HG02610 (cell line): ENCODE measurements at regions not wholly inside any gene's neighbourhood (a gene's known extent, or its start where the extent isn't known, plus 50 kb on each side); places are given as distances from the start of the nearest gene placed in this dataset.
"Not testable (repeated sequence)": the region's sequence is repeated elsewhere in the genome, so short reads cannot be mapped to it uniquely, and the experiment has no call there.

Experiments used
- ATAC-seq: cut with Tn5 transposase; IDR thresholded peaks from one replicate; pipeline ENCODE4 v1.9.1; 2021; ENCODE audit warnings: mild to moderate bottlenecking, moderate library complexity; ENCODE audit not compliant: unreplicated experiment

DNA sequence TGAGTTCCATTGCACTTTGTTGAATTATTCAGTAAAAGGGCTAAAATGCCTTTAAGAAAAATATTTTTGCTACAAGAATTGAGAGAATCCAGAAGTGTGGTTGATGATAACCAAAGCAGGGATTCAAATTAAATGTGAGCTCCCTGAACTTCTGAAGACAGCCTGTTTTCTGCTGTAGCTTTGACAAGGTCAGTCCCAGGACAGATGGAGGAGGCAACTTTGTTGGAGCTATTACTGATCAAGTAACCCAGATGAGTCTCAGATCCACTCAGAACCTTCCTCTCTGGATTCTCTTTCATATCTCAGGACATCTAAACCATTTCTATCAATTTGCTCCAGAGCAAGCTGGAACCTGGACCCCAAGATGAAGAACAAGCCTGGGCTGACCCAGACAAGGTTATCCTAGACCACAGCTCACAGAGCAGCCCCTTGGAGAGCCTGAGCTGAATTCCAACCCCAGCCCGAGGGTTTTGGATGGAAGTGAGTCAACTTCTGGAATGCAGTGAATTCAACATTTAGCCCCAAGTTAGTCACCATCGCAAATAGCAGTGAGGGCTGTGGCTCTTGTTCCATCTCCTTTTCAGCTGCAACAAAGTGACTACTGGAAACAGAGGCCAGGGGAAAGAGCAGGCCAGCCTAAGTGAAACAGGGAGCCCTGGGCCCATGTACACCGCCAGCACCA is 137.8 kb upstream of the TSC22D1 start:
- no peak for ATAC-seq

DNA sequence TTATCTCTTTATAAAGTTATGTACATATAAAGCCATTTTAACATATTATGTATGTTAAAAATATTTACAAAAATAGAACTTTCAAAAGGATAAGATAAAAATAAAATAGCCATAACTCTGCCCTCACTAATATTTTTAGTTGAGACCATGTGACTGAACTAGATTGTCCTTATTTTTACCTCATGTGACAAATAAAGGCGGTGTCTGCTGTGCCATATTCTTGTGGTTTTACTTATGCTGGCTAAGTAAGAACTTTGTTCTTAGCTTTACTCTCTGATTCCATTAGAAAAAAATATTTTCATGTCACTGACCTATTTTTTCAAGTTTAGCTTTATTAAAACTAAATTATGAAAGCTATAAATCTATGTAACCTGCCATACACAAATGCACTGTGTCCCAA is 135.6 kb upstream of the TSC22D1 start:
- ATAC-seq = no peak

- peak; percentile 65 for ATAC-seq
These were observed 134.4 kb upstream of the TSC22D1 start for GRCh38 chr13:44710576-44710975.

DNA sequence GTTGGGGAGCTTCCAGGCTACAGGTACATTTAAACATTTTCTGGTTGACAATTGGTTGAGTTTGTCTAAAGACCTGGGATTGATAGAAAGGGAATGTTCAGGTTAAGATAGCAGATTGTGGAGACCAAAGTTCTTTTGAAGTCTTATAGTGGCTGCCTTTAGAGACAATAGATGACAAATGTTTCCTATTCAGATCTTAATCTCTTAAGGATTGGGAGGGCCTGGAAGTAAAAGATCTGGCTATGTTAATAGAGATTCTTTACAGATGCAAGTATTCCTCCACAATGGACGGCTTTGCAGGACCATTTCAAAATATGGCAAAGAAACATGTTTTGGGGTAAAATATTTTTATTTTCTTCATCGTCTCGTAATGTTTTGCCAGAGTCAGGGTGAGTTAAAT is 128.7 kb upstream of the TSC22D1 start:
- ATAC-seq = not testable (repeated sequence)

GRCh38 chr13:44703371-44703770 is 127.2 kb upstream of the TSC22D1 start:
- no peak for ATAC-seq

- no peak for ATAC-seq
These were observed 121.9 kb upstream of the TSC22D1 start for GRCh38 chr13:44698066-44698465.

DNA sequence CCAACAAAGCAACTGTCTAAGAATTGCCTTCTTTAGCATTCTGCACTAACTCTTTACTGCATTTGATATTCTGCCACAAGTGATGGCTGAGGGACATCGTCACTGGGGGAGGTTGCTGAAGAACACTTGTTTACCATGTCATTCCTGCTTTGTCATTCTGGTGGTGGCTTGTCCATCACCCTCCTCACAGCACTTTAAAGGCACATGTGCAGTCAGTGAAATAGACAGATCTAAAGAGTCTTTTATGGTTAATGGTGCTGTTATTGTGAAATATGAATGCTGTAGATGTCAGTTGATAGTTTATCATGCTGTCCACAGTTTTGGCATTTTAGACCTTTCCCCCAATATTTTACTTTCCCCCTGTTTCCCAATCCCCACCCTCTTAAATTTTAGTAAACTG is 120.9 kb upstream of the TSC22D1 start:
- no peak for ATAC-seq

DNA sequence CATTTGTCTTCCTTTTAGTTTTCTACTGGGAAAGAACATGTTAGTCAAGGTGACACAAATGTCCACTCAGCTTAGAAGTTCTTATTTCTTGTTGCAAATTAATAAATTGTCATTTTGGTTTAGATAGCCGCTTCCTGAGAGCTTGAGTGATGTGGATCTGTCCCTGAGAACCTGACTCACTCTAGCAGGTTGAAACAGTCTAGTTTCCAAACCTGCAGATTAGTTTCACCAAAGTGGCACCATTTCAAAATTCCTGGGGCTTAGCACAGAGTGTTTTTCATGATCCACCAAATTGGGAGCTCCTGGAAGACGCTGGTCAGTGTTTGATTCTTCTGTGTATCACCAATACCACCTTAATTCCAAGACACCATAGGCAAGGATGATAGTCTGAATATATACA is 119.4 kb upstream of the TSC22D1 start:
- ATAC-seq = no peak

DNA sequence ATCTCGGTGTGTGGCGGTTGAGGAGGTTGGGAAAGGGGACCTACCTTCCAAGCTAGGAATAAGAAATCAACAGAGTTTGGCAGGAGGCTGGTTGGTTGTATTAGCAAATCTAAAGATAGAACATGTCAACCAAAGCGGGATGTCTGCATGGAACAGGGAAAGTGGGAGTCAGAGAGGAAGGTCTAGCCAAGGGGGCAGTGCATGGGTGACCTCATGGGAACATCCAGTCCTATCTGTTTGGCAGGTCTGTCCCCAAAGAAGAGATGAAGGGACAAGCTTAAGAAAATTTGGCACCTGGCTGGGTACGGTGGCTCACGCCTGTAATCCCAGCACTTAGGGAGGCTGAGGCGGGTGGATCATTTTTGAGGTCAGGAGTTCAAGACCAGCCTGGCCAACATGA is 118.7 kb upstream of the TSC22D1 start:
- ATAC-seq = no peak

GRCh38 chr13:44694291-44694690 is 118.2 kb upstream of the TSC22D1 start:
- no peak for ATAC-seq

DNA sequence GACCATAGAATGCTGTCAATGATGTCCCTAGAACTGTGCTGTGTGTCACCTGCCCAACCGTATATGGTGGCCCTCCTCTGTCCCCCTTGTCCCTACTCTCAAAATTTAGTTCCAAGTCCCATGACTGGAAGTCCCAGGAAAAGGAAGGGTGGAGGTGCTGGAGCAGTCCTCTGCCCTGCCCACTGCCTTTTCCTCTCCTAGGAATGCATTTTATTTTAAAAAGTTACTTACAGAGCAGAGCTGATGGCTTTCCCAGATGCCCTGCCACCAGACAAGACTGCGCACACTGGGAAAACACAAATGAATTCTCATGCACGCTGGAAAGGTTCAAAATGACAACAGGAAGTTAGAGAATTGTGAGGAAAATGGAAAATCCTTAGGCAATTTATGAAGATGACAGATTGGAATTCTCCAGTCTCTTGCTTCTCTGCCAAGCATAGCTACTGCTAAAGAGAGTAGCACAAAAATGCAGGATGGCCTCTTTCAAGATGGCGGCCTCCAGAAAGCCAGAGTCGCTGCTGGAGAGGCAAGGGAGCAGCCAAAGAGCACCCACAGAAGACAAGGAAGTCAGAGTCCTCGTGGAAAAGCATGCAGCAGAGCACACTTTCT is 117.1 kb upstream of the TSC22D1 start:
- no peak for ATAC-seq

DNA sequence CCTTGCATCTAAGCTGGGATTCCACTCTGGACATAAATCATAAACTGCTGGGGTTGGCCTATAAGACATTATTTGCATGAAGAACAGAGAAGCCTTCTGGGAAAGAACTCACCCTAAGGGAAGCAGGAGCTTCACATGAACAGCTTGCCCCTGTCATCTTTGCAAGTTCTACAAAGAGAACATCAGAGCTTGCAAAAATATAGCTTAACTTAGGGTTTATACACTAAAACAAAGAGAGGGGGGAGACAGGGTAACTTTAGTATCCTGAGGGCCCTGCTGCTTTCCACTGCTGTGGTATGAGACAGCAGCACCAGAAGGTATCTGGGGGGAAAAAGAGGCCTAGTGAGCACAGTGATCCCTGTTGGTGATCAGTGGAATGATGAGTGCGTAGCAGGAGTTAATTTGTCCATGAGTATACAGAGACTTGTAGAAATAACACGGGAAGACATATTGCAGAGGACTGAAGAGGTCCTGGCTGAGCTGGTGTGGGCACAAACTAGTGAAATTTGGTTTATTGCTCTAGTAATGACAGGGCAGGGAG is 116.1 kb upstream of the TSC22D1 start:
- ATAC-seq = no peak

- ATAC-seq = no peak
These were observed 114.2 kb upstream of the TSC22D1 start for GRCh38 chr13:44690376-44690775.

- ATAC-seq = no peak
These were observed 112.5 kb upstream of the TSC22D1 start for GRCh38 chr13:44688652-44689051.

DNA sequence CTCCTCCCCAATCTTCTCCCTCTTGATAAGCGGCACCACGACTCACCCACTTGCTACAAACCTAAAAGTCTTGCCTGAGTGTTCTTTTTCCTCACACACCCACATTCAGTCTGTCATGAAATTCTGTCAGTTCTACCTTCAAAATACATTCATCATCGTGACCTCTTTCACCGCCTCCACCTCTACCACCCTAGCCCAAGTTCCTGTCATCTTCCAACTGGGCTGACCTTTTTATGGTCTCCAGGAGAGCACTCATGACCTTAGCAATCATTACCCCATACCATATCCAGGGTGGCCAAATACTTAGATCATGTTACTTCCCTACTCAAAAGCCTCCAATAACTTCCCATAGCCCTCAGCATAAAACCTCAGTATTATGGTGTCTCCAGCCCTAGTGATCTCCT is 110.4 kb upstream of the TSC22D1 start:
- ATAC-seq = no peak

- ATAC-seq = no peak
These were observed 109.5 kb upstream of the TSC22D1 start for GRCh38 chr13:44685641-44686040.

DNA sequence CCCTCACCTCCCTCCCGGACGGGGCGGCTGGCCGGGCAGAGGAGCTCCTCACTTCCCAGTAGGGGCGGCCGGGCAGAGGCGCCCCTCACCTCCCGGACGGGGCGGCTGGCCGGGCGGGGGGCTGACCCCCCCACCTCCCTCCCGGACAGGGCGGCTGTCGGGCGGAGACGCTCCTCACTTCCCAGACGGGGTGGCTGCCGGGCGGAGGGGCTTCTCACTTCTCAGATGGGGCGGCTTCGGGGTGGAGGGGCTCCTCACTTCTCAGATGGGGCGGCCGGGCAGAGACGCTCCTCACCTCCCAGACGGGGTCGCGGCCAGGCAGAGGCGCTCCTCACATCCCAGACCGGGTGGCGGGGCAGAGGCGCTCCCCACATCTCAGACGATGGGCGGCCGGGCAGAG is 106.3 kb upstream of the TSC22D1 start:
- ATAC-seq = not testable (repeated sequence)

- ATAC-seq = peak; percentile 59
These were observed 104.7 kb upstream of the TSC22D1 start for GRCh38 chr13:44680746-44681355.

DNA sequence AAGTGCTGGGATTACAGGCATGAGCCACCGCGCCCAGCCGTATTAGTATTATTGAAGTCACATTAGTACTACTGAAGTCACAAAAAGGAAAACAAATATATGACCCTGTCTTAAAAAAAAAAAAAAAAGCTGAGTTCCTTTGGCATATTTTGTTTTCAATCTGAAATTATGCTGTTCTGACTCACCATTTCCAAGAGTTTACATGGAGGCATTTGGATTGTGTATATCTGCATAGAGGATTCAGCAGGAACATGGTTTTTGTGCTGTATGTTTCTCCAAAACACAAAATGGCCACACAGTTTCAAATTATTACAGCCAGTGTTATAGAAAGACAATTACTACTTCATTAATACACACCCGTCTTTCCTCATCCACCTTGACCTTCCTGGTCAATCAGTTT is 103.5 kb upstream of the TSC22D1 start:
- no peak for ATAC-seq

- no peak for ATAC-seq
These were observed 102.1 kb upstream of the TSC22D1 start for GRCh38 chr13:44678197-44678596.

DNA sequence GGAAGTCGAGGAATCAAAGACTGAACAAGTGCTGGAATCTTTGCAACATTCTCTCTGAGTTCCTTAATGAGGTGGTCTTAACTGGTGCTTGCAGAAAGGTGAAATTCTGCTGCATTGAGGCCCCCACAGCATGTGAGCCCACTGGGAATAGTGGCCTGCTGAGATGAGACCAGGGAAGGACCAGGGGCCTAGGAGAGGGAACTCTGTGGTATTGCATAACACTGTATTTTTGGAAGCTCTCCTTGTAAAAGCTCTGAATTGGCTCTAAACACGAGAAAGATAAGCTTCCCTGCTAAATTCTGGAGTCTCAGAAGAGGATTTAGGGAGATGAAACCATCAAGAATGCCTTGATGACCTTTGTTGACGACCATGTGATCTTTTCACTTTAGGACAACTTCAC is 100.4 kb upstream of the TSC22D1 start:
- no peak for ATAC-seq

GRCh38 chr13:44669534-44669933 is 93.4 kb upstream of the TSC22D1 start:
- no peak for ATAC-seq
